GM06990 (cell line): ENCODE measurements at regions not wholly inside any gene's neighbourhood (a gene's known extent, or its start where the extent isn't known, plus 50 kb on each side); places are given as distances from the start of the nearest gene placed in this dataset.
"Not testable (repeated sequence)": the region's sequence is repeated elsewhere in the genome, so short reads cannot be mapped to it uniquely, and the experiment has no call there.

ENCODE experiments used
- DNase-seq: peaks from one replicate; pipeline ENCODE4 v3.0.0-alpha.2; 2011; ENCODE audit not compliant: insufficient read length; ENCODE audit errors: extremely low read depth
- H3K27me3 ChIP-seq: replicated peaks from 2 replicates; pipeline ENCODE4 v1.6.0; 2011; ENCODE audit warnings: low read length; ENCODE audit not compliant: control insufficient read depth, insufficient read depth
- H3K36me3 ChIP-seq: 2 replicates; pipeline ENCODE4 v1.5.1; 2011; ENCODE audit warnings: low read length; ENCODE audit not compliant: control insufficient read depth, insufficient read depth
- H3K4me3 ChIP-seq: replicated peaks from 2 replicates; pipeline ENCODE4 v1.5.1; 2011; ENCODE audit warnings: low read depth, mild to moderate bottlenecking, control low read depth, low read length
- CTCF ChIP-seq: IDR thresholded peaks from 2 replicates; pipeline ENCODE4 v1.5.1; 2011; ENCODE audit warnings: low read length, control low read depth, mild to moderate bottlenecking, inconsistent platforms; ENCODE audit not compliant: insufficient read depth, poor library complexity, severe bottlenecking

- Histone ChIP-seq H3K4me3 (no peak overlapping the region), H3K36me3 (no peaks in the 10 kb centered on the region), H3K27me3 (no peaks in the 10 kb centered on the region)
- no peak for DNase-seq
- TF ChIP-seq CTCF = no peak
Observed at GRCh38 chr14:106651016-106651415, 1124.6 kb downstream of the TMEM121 start.

- no peaks in the 10 kb centered on the region for H3K36me3 ChIP-seq
- no peak overlapping the region for H3K4me3 ChIP-seq
- peak; percentile 21 for DNase-seq
- peak; percentile 37 for TF ChIP-seq CTCF
- H3K27me3 ChIP-seq = no peaks in the 10 kb centered on the region
Observed at GRCh38 chr14:106652494-106652893, 1126.1 kb downstream of the TMEM121 start.

- TF ChIP-seq CTCF = peak; percentile 84
- peak; percentile 65 for DNase-seq
- Histone ChIP-seq H3K27me3 (no peaks in the 10 kb centered on the region), H3K4me3 (no peak overlapping the region), H3K36me3 (no peaks in the 10 kb centered on the region)
Observed at GRCh38 chr14:106657460-106657859, 1131.1 kb downstream of the TMEM121 start.

- not testable (repeated sequence) for DNase-seq, H3K4me3 ChIP-seq, H3K27me3 ChIP-seq, H3K36me3 ChIP-seq
Observed at GRCh38 chr14:106658066-106658860, 1131.9 kb downstream of the TMEM121 start.

- H3K36me3 ChIP-seq, H3K27me3 ChIP-seq, H3K4me3 ChIP-seq: not testable (repeated sequence)
- TF ChIP-seq CTCF = peak; percentile 50
- DNase-seq = peak; percentile 20
Observed at GRCh38 chr14:106661561-106661960, 1135.2 kb downstream of the TMEM121 start.

- Histone ChIP-seq H3K4me3 (no peak overlapping the region), H3K36me3 (no peaks in the 10 kb centered on the region), H3K27me3 (no peaks in the 10 kb centered on the region)
- no peak for DNase-seq
- no peak for TF ChIP-seq CTCF
Observed at GRCh38 chr14:106662936-106663550, 1136.7 kb downstream of the TMEM121 start.
